Mesodermal cell (in vitro differentiated cells): ENCODE measurements at regions not wholly inside any gene's neighbourhood (a gene's known extent, or its start where the extent isn't known, plus 50 kb on each side); places are given as distances from the start of the nearest gene placed in this dataset.
A peak's percentile ranks its signal among the peaks of the same experiment; 100 is the strongest.

Experiments
- H3K27ac ChIP-seq: 2 replicates; pipeline ENCODE4 v1.7.0; 2013; ENCODE audit warnings: mild to moderate bottlenecking, low read depth, low read length, moderate library complexity; ENCODE audit not compliant: severe bottlenecking
- H3K36me3 ChIP-seq: 2 replicates; pipeline ENCODE4 v1.7.1; 2013; ENCODE audit warnings: mild to moderate bottlenecking, low read length, moderate library complexity; ENCODE audit not compliant: control insufficient read depth, insufficient read depth
- H3K4me1 ChIP-seq: one replicate; pipeline ENCODE4 v1.7.1; 2013; ENCODE audit warnings: mild to moderate bottlenecking, low read length; ENCODE audit not compliant: insufficient read depth, control insufficient read depth, poor library complexity, severe bottlenecking
- H3K4me3 ChIP-seq: 2 replicates; pipeline ENCODE4 v1.7.0; 2013; ENCODE audit warnings: low read length, control low read depth, mild to moderate bottlenecking; ENCODE audit not compliant: insufficient read depth, poor library complexity, severe bottlenecking; ENCODE audit errors: extremely low read depth
- H3K9me3 ChIP-seq: 2 replicates; pipeline ENCODE4 v1.7.1; 2013; ENCODE audit warnings: mild to moderate bottlenecking, low read length, moderate library complexity; ENCODE audit not compliant: control insufficient read depth
- WGBS, 2 experiments: methylation state at CpG; one replicate each; pipeline ENCODE4 v1.1.5; 2013; ENCODE audit warnings: missing lambda C conversion rate in 2 of 2; ENCODE audit not compliant: insufficient coverage in 2 of 2; 5-methylcytosine and 5-hydroxymethylcytosine counted together

- no peak overlapping the region for H3K4me3 ChIP-seq
- H3K4me1 ChIP-seq, result peaks cover 22% of the 10 kb centered on the region
- 91 to 100% methylated on average over 2 to 4 of the region's 4 CpGs for WGBS, 2 experiments
- H3K9me3 ChIP-seq, result no peaks in the 10 kb centered on the region
- H3K27ac ChIP-seq, result no peak overlapping the region
- no peaks in the 10 kb centered on the region for H3K36me3 ChIP-seq
Observed at GRCh38 chr9:38144421-38144820, 75.4 kb upstream of the SHB start.

- peak overlapping the region; percentile 76 for H3K27ac ChIP-seq
Observed at GRCh38 chr9:38141746-38142591, 72.9 kb upstream of the SHB start.

GRCh38 chr9:38138276-38138675, 69.2 kb upstream of the SHB start:
- no CpG with 5 or more reads among the region's 4 CpGs for WGBS, 2 experiments
- Histone ChIP-seq H3K4me1 (peaks cover 15% of the 10 kb centered on the region), H3K9me3 (no peaks in the 10 kb centered on the region), H3K4me3 (no peak overlapping the region), H3K36me3 (no peaks in the 10 kb centered on the region), H3K27ac (no peak overlapping the region)

More at GRCh38 chr9:38141746-38142591, 72.9 kb upstream of the SHB start:
- Histone ChIP-seq H3K36me3 (no peaks in the 10 kb centered on the region), H3K4me3 (no peak overlapping the region), H3K4me1 (peaks cover 22% of the 10 kb centered on the region), H3K9me3 (no peaks in the 10 kb centered on the region)
- 88 to 90% methylated on average over 2 to 3 of the region's 4 CpGs for WGBS, 2 experiments

- WGBS, 2 experiments, result 83 to 85% methylated on average over 2 to 4 of the region's 5 CpGs
Observed at GRCh38 chr9:38137342-38137741, 68.3 kb upstream of the SHB start.

GRCh38 chr9:38136386-38136785, 67.4 kb upstream of the SHB start:
- no peak overlapping the region for H3K27ac ChIP-seq
- no peaks in the 10 kb centered on the region for H3K9me3 ChIP-seq
- H3K4me1 ChIP-seq, result peaks cover 2% of the 10 kb centered on the region
- H3K36me3 ChIP-seq, result no peaks in the 10 kb centered on the region
- H3K4me3 ChIP-seq, result no peak overlapping the region
- 100% methylated on average over 1 of the region's 2 CpGs; no CpG with 5 or more reads in 1 of the 2 experiments for WGBS, 2 experiments

More at GRCh38 chr9:38137342-38137741, 68.3 kb upstream of the SHB start:
- Histone ChIP-seq H3K4me1 (peaks cover 11% of the 10 kb centered on the region), H3K36me3 (no peaks in the 10 kb centered on the region), H3K4me3 (no peak overlapping the region), H3K9me3 (no peaks in the 10 kb centered on the region), H3K27ac (no peak overlapping the region)

- Histone ChIP-seq H3K9me3 (no peaks in the 10 kb centered on the region), H3K36me3 (no peaks in the 10 kb centered on the region), H3K4me1 (no peaks in the 10 kb centered on the region), H3K27ac (no peak overlapping the region), H3K4me3 (no peak overlapping the region)
- 82 to 90% methylated on average over 4 of the region's 6 CpGs for whole genome bisulfite sequencing, 2 experiments
Observed at GRCh38 chr9:38134611-38135237, 65.7 kb upstream of the SHB start.

GRCh38 chr9:38133595-38133994, 64.6 kb upstream of the SHB start:
- no peak overlapping the region for H3K27ac ChIP-seq
- H3K36me3 ChIP-seq, result no peaks in the 10 kb centered on the region
- H3K9me3 ChIP-seq, result no peaks in the 10 kb centered on the region
- H3K4me1 ChIP-seq, result no peaks in the 10 kb centered on the region
- H3K4me3 ChIP-seq, result no peak overlapping the region

GRCh38 chr9:38132956-38133355, 63.9 kb upstream of the SHB start:
- Histone ChIP-seq H3K4me1 (no peaks in the 10 kb centered on the region), H3K4me3 (no peak overlapping the region)
- 89 to 92% methylated on average over 4 to 5 of the region's 5 CpGs for WGBS, 2 experiments

GRCh38 chr9:38131729-38132128, 62.7 kb upstream of the SHB start:
- H3K4me3 ChIP-seq, result no peak overlapping the region
- no peaks in the 10 kb centered on the region for H3K4me1 ChIP-seq
- 67 to 78% methylated on average over 4 to 6 of the region's 8 CpGs for WGBS, 2 experiments
- no peaks in the 10 kb centered on the region for H3K9me3 ChIP-seq
- no peaks in the 10 kb centered on the region for H3K36me3 ChIP-seq
- no peak overlapping the region for H3K27ac ChIP-seq

More at GRCh38 chr9:38132956-38133355, 63.9 kb upstream of the SHB start:
- H3K9me3 ChIP-seq, result no peaks in the 10 kb centered on the region
- no peaks in the 10 kb centered on the region for H3K36me3 ChIP-seq
- H3K27ac ChIP-seq, result no peak overlapping the region

GRCh38 chr9:38130724-38131123, 61.7 kb upstream of the SHB start:
- no peaks in the 10 kb centered on the region for H3K9me3 ChIP-seq
- no peak overlapping the region for H3K4me3 ChIP-seq
- WGBS, 2 experiments, result 88 to 90% methylated on average over 3 to 4 of the region's 5 CpGs
- H3K27ac ChIP-seq, result no peak overlapping the region
- no peaks in the 10 kb centered on the region for H3K36me3 ChIP-seq
- H3K4me1 ChIP-seq, result no peaks in the 10 kb centered on the region

- Histone ChIP-seq H3K9me3 (no peaks in the 10 kb centered on the region), H3K4me1 (no peaks in the 10 kb centered on the region)
- WGBS, 2 experiments, result 95 to 96% methylated on average over 5 to 6 of the region's 6 CpGs
Observed at GRCh38 chr9:38129366-38129765, 60.3 kb upstream of the SHB start.

More at GRCh38 chr9:38129366-38129765, 60.3 kb upstream of the SHB start:
- H3K27ac ChIP-seq, result no peak overlapping the region
- no peaks in the 10 kb centered on the region for H3K36me3 ChIP-seq
- no peak overlapping the region for H3K4me3 ChIP-seq
